ENCODE measurements at regions not wholly inside any gene's neighbourhood (a gene's known extent, or its start where the extent isn't known, plus 50 kb on each side); places are given as distances from the start of the nearest gene placed in this dataset.

- Histone ChIP-seq H3K36me3 (no peaks in the 10 kb centered on the region), H3K4me3 (no peak overlapping the region), H3K27me3 (no peaks in the 10 kb centered on the region), H3K27ac (no peak overlapping the region), H3K4me1 (no peaks in the 10 kb centered on the region), H3K9me3 (no peaks in the 10 kb centered on the region)
- ATAC-seq (ENCODE audit: low FRiP score in 2 of 2) (no peak), DNase-seq (no peak)
- TF ChIP-seq EP300 (IDR thresholded peaks at IDR 0.05) (no peak), POLR2AphosphoS5 (IDR thresholded peaks at IDR 0.05) (no peak), POLR2A (IDR thresholded peaks at IDR 0.05) (no peak), CTCF (IDR thresholded peaks at IDR 0.05) (no peak)
- 17 to 25% methylated on average over 1 of the region's 1 CpG for WGBS, 2 donors
These were observed 621.0 kb upstream of the NCAM2 start for GRCh38 chr21:20377250-20377649.

DNA sequence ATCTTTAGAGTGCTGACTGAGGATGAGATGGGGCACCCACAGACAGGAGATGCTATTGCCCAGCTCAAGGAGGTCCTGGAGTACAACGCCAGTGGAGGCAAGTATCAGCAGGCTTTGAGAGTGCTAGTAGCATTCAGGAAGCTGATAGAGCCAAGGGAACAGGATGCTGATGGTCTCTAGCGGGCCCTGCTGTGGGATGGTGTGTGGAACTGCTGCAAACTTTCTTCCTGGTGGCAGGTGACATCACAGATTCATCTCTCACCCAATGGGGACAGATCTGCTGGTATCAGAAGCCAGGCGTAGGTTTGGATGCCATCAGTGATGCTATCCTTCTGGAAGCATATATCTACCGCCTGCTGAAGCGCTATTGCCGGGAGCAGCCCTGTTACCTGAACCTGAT, 609.8 kb upstream of the NCAM2 start:
- no peaks in the 10 kb centered on the region for H3K4me1 ChIP-seq
- no peak overlapping the region for H3K4me3 ChIP-seq
- no peaks in the 10 kb centered on the region for H3K27me3 ChIP-seq
- no peak for DNase-seq
- ATAC-seq (ENCODE audit: low FRiP score in 2 of 2): no peak
- no peak for TF ChIP-seq POLR2A (IDR thresholded peaks at IDR 0.05)
- TF ChIP-seq EP300 (IDR thresholded peaks at IDR 0.05): no peak
- no peak for TF ChIP-seq CTCF (IDR thresholded peaks at IDR 0.05)
- TF ChIP-seq POLR2AphosphoS5 (IDR thresholded peaks at IDR 0.05): no peak
- H3K27ac ChIP-seq: no peak overlapping the region
- peaks cover 0 to 9% (median 1%) of the 10 kb centered on the region in 4 donors for H3K9me3 ChIP-seq
- 88 to 92% methylated on average over 5 to 6 of the region's 6 CpGs for WGBS, 2 donors
- no peaks in the 10 kb centered on the region for H3K36me3 ChIP-seq

- DNase-seq (peak in 1 of 2 donors; percentile 6), ATAC-seq (ENCODE audit: low FRiP score in 2 of 2) (peak in 1 of 2 donors; percentile 40)
- H3K4me3 ChIP-seq: no peak overlapping the region
- 88 to 89% methylated on average over 10 of the region's 10 CpGs for WGBS, 2 donors
- H3K27ac ChIP-seq: no peak overlapping the region
- no peak for TF ChIP-seq CTCF (IDR thresholded peaks at IDR 0.05)
- H3K27me3 ChIP-seq: no peaks in the 10 kb centered on the region
- no peaks in the 10 kb centered on the region for H3K4me1 ChIP-seq
- H3K9me3 ChIP-seq: peaks cover 0 to 4% (median 0%) of the 10 kb centered on the region in 4 donors
- no peaks in the 10 kb centered on the region for H3K36me3 ChIP-seq
These were observed 601.4 kb upstream of the NCAM2 start for GRCh38 chr21:20396798-20397197.

- Histone ChIP-seq H3K27ac (no peak overlapping the region), H3K4me3 (no peak overlapping the region), H3K27me3 (no peaks in the 10 kb centered on the region), H3K9me3 (no peaks in the 10 kb centered on the region), H3K36me3 (no peaks in the 10 kb centered on the region), H3K4me1 (no peaks in the 10 kb centered on the region)
- no peak for ATAC-seq (ENCODE audit: low FRiP score in 2 of 2)
- WGBS, 2 donors: 86 to 90% methylated on average over 6 of the region's 6 CpGs
- TF ChIP-seq POLR2A (IDR thresholded peaks at IDR 0.05) (no peak), EP300 (IDR thresholded peaks at IDR 0.05) (no peak), POLR2AphosphoS5 (IDR thresholded peaks at IDR 0.05) (no peak), CTCF (IDR thresholded peaks at IDR 0.05) (no peak)
- DNase-seq: no peak
These were observed 593.3 kb upstream of the NCAM2 start for GRCh38 chr21:20404915-20405314.

- no peaks in the 10 kb centered on the region for H3K9me3 ChIP-seq
- TF ChIP-seq POLR2AphosphoS5 (IDR thresholded peaks at IDR 0.05): no peak
- TF ChIP-seq CTCF (IDR thresholded peaks at IDR 0.05): no peak
- no peak for TF ChIP-seq POLR2A (IDR thresholded peaks at IDR 0.05)
- TF ChIP-seq EP300 (IDR thresholded peaks at IDR 0.05): no peak
- no peaks in the 10 kb centered on the region for H3K27me3 ChIP-seq
- WGBS, 2 donors: 83 to 84% methylated on average over 6 of the region's 6 CpGs
- H3K36me3 ChIP-seq: no peaks in the 10 kb centered on the region
- H3K4me1 ChIP-seq: no peaks in the 10 kb centered on the region
- DNase-seq: no peak
- ATAC-seq (ENCODE audit: low FRiP score in 2 of 2): no peak
- no peak overlapping the region for H3K27ac ChIP-seq
- no peak overlapping the region for H3K4me3 ChIP-seq
These were observed 579.9 kb upstream of the NCAM2 start for GRCh38 chr21:20418353-20418752.
